Stimulated activated CD8-positive, alpha-beta memory T cell treated with anti-CD3 and anti-CD28 coated beads, Interleukin-4, amount 100 ng/mL, for 4 hours (primary cell): ENCODE measurements at regions not wholly inside any gene's neighbourhood (a gene's known extent, or its start where the extent isn't known, plus 50 kb on each side); places are given as distances from the start of the nearest gene placed in this dataset.
"Not testable (repeated sequence)": the region's sequence is repeated elsewhere in the genome, so short reads cannot be mapped to it uniquely, and the experiment has no call there.

Source experiments
- DNase-seq, 2 donors: peaks; one replicate each; pipeline ENCODE4 v3.0.0-alpha.2; 2020; ENCODE audit warnings: low read depth in 2 of 2, low spot score in 1 of 2

- DNase-seq, result no peak
Measured at GRCh38 chr5:39919876-39920275, 495.1 kb upstream of the DAB2 start.

GRCh38 chr5:39912906-39913305 lies 488.1 kb upstream of the DAB2 start:
- DNase-seq, result no peak

GRCh38 chr5:39907267-39907951 lies 482.6 kb upstream of the DAB2 start:
- DNase-seq, result not testable (repeated sequence)

GRCh38 chr5:39906146-39906545 lies 481.4 kb upstream of the DAB2 start:
- DNase-seq, result no peak

- DNase-seq, result no peak
Measured at GRCh38 chr5:39905356-39905755, 480.6 kb upstream of the DAB2 start.

- no peak for DNase-seq
Measured at GRCh38 chr5:39902626-39903025, 477.8 kb upstream of the DAB2 start.

GRCh38 chr5:39898731-39899130 lies 474.0 kb upstream of the DAB2 start:
- DNase-seq, result no peak

- DNase-seq, result no peak
Measured at GRCh38 chr5:39896706-39897105, 471.9 kb upstream of the DAB2 start.

- DNase-seq, result no peak
Measured at GRCh38 chr5:39896104-39896503, 471.3 kb upstream of the DAB2 start.

GRCh38 chr5:39892708-39893107 lies 467.9 kb upstream of the DAB2 start:
- no peak for DNase-seq

- no peak for DNase-seq
Measured at GRCh38 chr5:39891376-39891775, 466.6 kb upstream of the DAB2 start.

GRCh38 chr5:39880985-39881384 lies 456.2 kb upstream of the DAB2 start:
- no peak for DNase-seq

- DNase-seq, result no peak
Measured at GRCh38 chr5:39877479-39877878, 452.7 kb upstream of the DAB2 start.

GRCh38 chr5:39876146-39876545 lies 451.4 kb upstream of the DAB2 start:
- no peak for DNase-seq

- no peak for DNase-seq
Measured at GRCh38 chr5:39870137-39870536, 445.4 kb upstream of the DAB2 start.

- DNase-seq, result no peak
Measured at GRCh38 chr5:39869396-39869795, 444.6 kb upstream of the DAB2 start.

GRCh38 chr5:39867923-39868322 lies 443.1 kb upstream of the DAB2 start:
- no peak for DNase-seq

- no peak for DNase-seq
Measured at GRCh38 chr5:39863926-39864552, 439.3 kb upstream of the DAB2 start.

GRCh38 chr5:39857041-39857440 lies 432.3 kb upstream of the DAB2 start:
- DNase-seq, result no peak

GRCh38 chr5:39854771-39855410 lies 430.1 kb upstream of the DAB2 start:
- no peak for DNase-seq

- no peak for DNase-seq
Measured at GRCh38 chr5:39850291-39850690, 425.5 kb upstream of the DAB2 start.

- DNase-seq, result no peak
Measured at GRCh38 chr5:39846144-39846543, 421.4 kb upstream of the DAB2 start.

- DNase-seq, result no peak
Measured at GRCh38 chr5:39843767-39844166, 419.0 kb upstream of the DAB2 start.
